PFSK-1 (cell line): ENCODE measurements at regions not wholly inside any gene's neighbourhood (a gene's known extent, or its start where the extent isn't known, plus 50 kb on each side); places are given as distances from the start of the nearest gene placed in this dataset.

Source experiments
- FOXP2 ChIP-seq: optimal IDR thresholded peaks from 2 replicates; pipeline ENCODE3; 2011; ENCODE audit warnings: borderline replicate concordance, control low read depth, inconsistent platforms; ENCODE audit not compliant: insufficient read depth; ENCODE audit errors: extremely low read length, extremely low read depth
- POLR2AphosphoS5 ChIP-seq: IDR thresholded peaks from 2 replicates; pipeline ENCODE4 v1.6.1; 2012; ENCODE audit warnings: low read depth, mild to moderate bottlenecking, control low read depth, low read length, moderate library complexity
- SIN3A ChIP-seq: IDR thresholded peaks from 2 replicates; pipeline ENCODE4 v1.6.1; 2012; ENCODE audit warnings: mild to moderate bottlenecking, low read length, moderate library complexity, borderline replicate concordance; ENCODE audit not compliant: insufficient read depth
- TAF1 ChIP-seq: IDR thresholded peaks from 2 replicates; pipeline ENCODE4 v1.6.1; 2012; ENCODE audit warnings: low read length, control low read depth, borderline replicate concordance; ENCODE audit not compliant: insufficient read depth
- TF ChIP-seq, protein P1 (sequence below), 2 experiments: IDR thresholded peaks; 2 replicates each; pipeline versions ENCODE4 v1.6.1 to v1.8.0; 2011 to 2012; ENCODE audit warnings: low read depth in 2 of 2, low read length in 2 of 2, control low read depth in 1 of 2, inconsistent platforms in 1 of 2, mild to moderate bottlenecking in 1 of 2, moderate library complexity in 1 of 2; ENCODE audit not compliant: insufficient read depth in 1 of 2

DNA sequence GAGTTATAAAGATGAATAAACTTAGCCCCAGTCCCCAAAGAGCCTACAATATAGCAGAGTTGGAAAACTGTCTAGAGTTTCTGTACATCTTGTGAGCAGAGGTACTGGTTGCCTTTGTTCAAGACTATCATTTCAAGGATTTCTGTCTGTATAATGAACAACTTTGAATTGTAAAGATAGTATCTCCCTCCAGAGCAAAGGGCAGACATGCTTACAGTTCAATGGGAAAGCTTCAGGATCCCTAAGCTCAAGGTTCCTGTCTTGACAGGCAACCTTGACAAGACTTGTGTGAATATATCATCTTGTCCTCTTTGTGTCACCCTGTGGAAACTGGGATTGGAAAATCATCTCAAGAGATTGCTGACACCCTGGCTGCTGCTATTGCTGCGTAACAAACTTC is 242.8 kb upstream of the VLDLR start:
- no peak for TF ChIP-seq FOXP2
- TF ChIP-seq, protein P1, sequence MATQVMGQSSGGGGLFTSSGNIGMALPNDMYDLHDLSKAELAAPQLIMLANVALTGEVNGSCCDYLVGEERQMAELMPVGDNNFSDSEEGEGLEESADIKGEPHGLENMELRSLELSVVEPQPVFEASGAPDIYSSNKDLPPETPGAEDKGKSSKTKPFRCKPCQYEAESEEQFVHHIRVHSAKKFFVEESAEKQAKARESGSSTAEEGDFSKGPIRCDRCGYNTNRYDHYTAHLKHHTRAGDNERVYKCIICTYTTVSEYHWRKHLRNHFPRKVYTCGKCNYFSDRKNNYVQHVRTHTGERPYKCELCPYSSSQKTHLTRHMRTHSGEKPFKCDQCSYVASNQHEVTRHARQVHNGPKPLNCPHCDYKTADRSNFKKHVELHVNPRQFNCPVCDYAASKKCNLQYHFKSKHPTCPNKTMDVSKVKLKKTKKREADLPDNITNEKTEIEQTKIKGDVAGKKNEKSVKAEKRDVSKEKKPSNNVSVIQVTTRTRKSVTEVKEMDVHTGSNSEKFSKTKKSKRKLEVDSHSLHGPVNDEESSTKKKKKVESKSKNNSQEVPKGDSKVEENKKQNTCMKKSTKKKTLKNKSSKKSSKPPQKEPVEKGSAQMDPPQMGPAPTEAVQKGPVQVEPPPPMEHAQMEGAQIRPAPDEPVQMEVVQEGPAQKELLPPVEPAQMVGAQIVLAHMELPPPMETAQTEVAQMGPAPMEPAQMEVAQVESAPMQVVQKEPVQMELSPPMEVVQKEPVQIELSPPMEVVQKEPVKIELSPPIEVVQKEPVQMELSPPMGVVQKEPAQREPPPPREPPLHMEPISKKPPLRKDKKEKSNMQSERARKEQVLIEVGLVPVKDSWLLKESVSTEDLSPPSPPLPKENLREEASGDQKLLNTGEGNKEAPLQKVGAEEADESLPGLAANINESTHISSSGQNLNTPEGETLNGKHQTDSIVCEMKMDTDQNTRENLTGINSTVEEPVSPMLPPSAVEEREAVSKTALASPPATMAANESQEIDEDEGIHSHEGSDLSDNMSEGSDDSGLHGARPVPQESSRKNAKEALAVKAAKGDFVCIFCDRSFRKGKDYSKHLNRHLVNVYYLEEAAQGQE (IDR thresholded peaks at IDR 0.05; ENCODE audit: insufficient read depth in 1 of 2, low read depth in 2 of 2, low read length in 2 of 2): no peak
- TF ChIP-seq POLR2AphosphoS5: no peak
- TF ChIP-seq SIN3A: no peak
- TF ChIP-seq TAF1: no peak
